Retinal pigment epithelial cell (primary cell): ENCODE measurements at regions not wholly inside any gene's neighbourhood (a gene's known extent, or its start where the extent isn't known, plus 50 kb on each side); places are given as distances from the start of the nearest gene placed in this dataset.

Source experiments
- DNase-seq: peaks from one replicate; pipeline ENCODE4 v3.0.0-alpha.2; 2010; ENCODE audit warnings: low read depth
- H3K4me3 ChIP-seq: 2 replicates; pipeline ENCODE4 v1.5.1; 2011; ENCODE audit warnings: mild to moderate bottlenecking, low read length, control low read depth, moderate library complexity
- CTCF ChIP-seq: conservative IDR thresholded peaks from 2 replicates; pipeline ENCODE4 v1.5.1; 2011; ENCODE audit warnings: low read depth, low read length, control low read depth, inconsistent platforms

DNA sequence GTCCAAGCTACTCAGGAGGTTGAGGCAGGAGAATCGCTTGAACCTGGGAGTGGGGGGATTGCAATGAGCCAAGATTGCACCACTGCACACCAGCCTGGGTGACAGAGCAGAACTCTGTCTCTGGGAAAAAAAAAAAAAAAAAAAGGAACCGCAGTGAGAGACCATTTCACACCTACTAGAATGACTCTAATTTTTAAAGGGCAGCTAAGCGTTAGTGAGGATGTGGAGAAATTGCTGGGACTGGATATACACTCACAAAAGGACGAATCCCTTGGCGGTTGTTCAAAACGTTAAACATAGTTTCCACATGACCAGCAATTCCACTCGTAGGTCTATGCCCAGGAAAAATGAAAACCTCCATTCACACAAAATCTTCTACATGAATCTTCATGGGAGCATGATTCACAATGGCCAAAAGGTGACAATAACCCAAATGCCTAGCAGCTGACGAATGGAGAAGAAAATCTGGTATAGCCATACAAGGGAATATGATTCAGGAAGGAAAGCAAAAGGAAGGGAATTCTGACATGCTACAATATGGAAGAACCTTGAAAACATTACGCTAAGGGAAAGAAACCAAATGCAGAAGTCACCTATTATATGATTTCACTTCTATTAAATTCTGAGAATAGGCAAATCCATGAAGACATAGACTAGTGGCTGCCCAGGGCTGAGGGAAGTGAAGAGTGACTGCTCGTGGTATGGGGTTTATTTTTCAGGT lies 127.0 kb downstream of the CHSY1 start:
- DNase-seq, result no peak
- TF ChIP-seq CTCF, result no peak
- H3K4me3 ChIP-seq, result no peak overlapping the region

DNA sequence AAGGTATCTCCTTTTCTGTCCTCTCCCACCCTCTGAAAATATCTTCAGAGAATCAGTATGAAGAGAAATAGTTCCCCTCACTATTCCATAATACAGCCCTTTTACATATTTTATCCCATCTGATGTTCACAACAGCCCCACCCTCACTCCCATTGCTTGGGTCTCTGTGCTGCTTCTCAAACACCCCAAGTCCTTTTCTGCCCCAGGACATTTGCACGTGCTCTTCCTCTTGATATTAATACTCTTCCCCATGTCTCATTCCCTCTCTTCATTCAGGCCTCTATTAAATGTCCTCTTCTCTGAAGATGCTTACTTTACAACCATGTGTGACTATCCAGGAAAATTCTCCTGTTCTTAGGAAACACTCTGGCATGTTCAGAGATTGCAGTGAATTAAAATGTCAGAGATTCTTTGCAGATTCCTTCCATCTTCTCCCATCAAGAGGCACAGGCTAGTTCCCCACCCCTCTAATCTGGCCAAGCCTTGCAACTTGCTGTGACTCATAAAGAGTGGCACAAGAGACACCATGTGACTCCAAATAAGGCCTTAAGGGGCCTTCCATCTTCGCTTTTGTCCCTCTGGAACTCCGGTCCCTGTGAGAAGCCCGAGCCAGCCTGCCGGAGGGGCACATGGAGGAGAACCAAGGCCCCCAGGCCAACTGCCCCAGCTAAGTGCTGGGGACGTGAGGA lies 128.5 kb downstream of the CHSY1 start:
- peak; percentile 62 for DNase-seq
- TF ChIP-seq CTCF, result no peak
- H3K4me3 ChIP-seq, result no peak overlapping the region

DNA sequence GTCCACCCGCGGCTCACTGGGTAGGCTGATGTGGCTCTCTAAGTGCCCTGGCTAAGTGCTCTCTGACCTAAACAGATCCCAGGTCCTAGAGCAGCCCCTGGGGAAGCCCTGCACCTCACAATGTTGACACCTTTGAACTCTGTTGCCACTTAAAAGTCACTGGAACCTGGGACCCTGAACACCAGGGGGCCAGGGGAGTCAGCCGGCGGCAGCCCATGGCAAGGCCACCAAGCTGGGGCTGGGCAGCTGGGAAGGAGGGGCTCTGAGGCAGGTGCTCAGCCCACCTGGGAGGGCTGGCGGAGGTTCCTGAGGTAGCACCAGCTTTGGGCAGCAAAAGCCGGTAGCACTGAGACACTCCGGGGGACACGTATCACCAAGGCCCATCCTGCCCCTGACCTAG lies 129.0 kb downstream of the CHSY1 start:
- no peak for TF ChIP-seq CTCF
- no peak for DNase-seq
- H3K4me3 ChIP-seq, result no peak overlapping the region

DNA sequence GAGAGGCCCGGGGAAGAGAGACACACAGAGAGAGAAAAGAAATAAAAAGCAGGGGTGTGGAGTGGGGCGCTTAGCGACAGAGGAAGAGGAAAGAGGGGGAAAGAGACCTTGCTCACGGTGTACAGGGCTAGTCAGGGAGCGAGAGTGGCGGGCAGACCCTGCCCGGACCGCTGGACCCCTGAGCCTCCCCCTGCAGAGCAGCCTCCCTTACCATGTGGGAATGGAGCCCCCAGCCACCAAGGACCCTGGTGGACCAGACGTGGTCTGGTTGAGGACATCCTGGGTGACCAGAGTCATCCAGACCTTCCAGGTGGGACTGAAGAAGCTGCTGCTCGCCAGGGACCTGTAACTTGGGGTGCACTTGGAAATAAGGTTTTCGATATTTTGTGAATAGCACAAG lies 129.6 kb downstream of the CHSY1 start:
- H3K4me3 ChIP-seq, result no peak overlapping the region
- no peak for TF ChIP-seq CTCF
- DNase-seq, result no peak

DNA sequence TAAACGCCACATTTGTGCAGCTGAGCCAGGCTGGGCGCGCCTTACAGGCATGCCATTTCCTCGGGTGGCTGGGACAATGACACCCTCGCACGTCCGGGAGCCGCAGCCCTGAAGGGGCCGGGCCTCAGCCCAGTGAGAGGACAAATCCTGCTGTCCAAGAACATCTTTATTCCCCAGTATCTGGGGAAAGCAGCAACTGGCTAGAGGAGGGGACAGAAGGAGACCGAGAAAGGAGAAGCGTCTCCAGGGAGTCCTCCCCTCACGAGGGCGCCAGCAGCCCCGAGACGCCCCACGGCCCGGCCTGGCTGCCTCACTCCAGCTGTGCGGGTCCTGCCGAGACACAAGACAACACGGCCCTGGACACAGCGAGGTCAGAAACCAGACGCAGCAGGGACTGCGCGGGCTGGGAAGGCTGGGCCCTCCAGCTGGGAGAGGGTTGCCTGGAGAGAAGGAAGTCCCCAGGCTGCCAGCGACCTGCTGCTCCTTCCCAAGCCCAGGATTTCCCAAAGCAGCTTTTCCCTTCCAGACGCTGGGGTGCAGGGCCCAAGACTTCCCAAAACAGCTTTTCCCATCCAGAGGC lies 130.2 kb downstream of the CHSY1 start:
- H3K4me3 ChIP-seq, result no peak overlapping the region
- DNase-seq, result no peak
- TF ChIP-seq CTCF, result peak; percentile 48

DNA sequence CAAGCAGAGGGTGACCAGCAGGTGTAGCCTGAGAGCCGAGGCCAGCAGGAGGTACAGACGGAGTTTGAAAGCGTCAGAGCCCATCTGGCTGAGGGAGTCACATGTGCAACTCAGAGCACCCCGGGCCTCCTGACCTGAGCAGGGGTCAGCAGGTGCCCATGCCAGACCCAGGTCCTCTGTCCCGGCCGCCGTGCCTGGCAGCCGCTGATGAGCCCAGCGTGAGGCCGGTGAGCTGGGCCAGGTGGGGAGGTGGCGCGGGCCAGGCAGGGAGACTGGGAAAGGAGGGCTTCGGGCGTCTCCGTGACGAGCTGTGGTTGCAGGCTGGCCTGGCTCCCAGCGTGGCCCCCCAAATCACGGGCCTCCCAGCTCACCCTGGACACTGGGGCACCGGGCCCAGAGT lies 130.9 kb downstream of the CHSY1 start:
- no peak for TF ChIP-seq CTCF
- H3K4me3 ChIP-seq, result no peak overlapping the region
- DNase-seq, result no peak

GRCh38 chr15:101120473-101120872 lies 131.4 kb downstream of the CHSY1 start:
- no peak for TF ChIP-seq CTCF
- no peak overlapping the region for H3K4me3 ChIP-seq

More at GRCh38 chr15:101120473-101120872, 131.4 kb downstream of the CHSY1 start:
- DNase-seq, result no peak
